SKM-1 treated with dmso at 0.1 percent for 144 hours (cell line): ENCODE measurements at regions not wholly inside any gene's neighbourhood (a gene's known extent, or its start where the extent isn't known, plus 50 kb on each side); places are given as distances from the start of the nearest gene placed in this dataset.
"Not testable (repeated sequence)": the region's sequence is repeated elsewhere in the genome, so short reads cannot be mapped to it uniquely, and the experiment has no call there.

ENCODE experiments used
- DNase-seq: peaks from one replicate; lab custom pipeline; 2025; ENCODE audit not compliant: unreplicated experiment; lab: John Stamatoyannopoulos, UW

DNA sequence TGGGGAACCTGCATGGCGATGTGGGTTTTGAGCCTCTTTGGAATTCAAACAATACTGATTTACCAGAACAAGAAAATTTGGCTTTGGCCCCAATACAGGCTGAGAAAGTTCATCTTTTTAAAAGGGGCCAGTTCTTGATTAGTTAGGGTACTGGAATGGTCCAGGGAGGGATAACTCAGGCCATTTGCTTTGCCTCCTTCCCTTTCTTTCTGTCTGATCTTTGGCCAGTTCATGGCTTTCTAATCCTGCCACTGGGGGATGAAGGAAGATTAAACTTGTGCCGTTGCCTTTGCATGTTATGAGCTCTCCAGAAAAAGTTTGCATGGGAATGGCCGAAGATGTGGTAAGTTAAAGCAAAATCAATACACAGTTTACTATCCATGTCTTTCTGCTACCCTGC, 78.4 kb downstream of the ADAMTS15 start:
- DNase-seq, result no peak

DNA sequence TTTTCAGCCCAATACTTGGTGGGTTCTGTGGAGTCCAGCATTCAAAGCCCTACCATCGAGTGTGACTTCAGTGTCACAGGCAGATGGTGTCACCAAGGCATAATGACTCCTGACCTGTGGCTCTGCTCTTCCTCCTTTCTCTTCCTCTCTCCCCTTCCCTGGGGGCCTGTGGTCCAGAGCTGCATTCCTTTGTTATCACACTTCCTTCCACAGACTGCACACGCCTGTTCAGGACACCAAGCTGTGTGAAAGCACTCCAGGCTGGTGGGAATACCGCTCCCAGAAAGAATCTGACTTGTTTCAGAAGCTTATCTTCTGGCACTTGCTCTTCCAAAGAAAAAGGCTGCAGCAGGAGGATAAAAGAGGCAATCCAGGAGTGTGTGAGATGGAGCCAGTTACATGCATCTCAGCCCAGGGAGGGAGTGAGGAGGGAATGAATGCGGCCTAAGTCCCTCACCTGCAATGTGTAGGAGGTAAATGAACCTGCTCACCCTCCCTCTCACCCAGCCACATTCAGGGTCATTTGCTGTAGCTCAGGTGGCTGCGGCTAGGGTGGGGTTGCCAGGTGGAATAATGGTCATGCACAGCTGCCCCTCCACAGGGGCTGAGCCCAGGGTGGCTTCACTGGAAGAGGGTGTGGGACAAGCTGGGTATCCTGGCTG, 79.3 kb downstream of the ADAMTS15 start:
- DNase-seq, result peak; percentile 39

DNA sequence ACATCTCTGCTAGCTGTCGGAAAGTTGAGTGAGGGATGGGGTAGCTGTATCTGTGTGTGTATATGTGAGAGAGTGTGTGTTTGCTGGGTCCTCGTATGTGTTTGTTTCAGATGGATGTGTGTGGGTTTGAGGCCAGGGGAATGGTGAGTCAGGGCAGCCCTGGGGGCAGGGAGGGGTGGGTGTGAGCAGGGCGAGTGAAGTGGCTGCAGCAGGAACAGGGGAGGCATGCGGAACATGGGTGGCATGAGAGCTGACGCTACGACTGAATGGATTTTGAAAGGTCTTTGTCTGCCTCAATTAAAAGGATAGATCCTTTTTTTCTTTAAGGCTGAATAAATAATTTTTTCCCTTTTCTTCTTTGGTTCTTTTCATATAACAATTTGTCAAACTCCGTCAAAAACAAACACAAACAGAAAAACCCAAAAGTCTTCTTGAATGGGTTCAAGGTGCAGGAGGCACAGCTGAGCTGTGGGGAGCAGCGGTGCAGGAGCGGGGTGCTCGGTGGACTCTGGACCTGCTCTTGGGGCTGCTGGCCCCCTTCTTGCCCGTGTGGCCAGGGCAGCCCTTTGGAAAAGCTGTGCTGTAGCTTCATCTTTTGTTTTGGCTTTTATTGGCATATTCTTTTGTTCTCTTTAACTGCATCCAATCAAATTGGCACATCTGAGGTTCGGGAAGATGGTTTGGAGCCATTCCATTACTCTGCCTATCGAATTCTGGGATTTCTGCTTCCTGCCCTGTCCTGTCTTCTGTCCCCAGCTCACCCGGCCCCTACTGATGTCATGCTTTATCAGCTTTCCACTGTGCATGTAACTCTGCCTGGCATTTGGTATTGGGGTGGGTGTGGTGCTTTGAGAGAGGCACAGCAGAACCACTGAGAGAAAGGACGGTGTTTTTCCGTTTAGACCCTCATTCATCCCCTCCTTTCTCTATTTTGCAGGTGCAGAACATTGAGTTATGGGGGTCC, 80.1 kb downstream of the ADAMTS15 start:
- DNase-seq, result no peak

DNA sequence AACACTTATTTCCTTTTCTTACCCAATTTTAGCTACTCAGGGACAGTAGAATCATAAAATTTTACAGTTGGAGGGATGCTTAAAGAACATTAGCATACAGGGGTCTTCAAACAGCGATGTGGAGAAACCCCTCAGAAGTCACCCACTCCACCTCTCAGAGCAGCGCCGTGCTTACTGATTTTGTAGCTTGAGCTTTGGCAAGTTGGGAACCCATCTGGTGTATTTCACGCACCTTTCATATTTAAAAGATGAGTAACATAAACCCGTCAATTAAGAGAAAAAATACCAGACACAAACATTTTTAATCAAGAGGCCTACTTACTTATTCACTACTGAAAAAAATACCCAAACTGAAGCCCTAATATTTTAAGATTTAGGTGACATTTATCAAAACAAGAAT, 80.9 kb downstream of the ADAMTS15 start:
- DNase-seq, result no peak

DNA sequence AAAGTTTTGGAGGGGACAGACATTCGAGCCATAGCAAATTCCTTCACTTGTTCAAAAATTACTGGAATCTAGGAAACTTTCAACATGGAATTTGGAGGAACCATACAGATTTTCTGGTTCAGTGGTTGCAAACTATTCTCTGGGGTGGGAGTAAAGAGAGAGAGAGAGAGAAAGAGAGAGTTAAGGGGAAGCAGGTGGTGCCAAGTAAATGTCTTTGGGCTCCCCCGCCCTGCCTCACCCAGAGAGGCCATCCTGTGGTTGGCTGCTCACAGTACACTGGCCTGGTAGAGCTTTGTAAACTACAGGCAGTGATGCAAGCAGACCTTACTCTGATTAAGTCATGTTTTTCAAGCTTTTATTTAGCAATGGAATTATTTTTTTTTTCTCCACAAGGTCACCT, 82.6 kb downstream of the ADAMTS15 start:
- DNase-seq, result no peak

DNA sequence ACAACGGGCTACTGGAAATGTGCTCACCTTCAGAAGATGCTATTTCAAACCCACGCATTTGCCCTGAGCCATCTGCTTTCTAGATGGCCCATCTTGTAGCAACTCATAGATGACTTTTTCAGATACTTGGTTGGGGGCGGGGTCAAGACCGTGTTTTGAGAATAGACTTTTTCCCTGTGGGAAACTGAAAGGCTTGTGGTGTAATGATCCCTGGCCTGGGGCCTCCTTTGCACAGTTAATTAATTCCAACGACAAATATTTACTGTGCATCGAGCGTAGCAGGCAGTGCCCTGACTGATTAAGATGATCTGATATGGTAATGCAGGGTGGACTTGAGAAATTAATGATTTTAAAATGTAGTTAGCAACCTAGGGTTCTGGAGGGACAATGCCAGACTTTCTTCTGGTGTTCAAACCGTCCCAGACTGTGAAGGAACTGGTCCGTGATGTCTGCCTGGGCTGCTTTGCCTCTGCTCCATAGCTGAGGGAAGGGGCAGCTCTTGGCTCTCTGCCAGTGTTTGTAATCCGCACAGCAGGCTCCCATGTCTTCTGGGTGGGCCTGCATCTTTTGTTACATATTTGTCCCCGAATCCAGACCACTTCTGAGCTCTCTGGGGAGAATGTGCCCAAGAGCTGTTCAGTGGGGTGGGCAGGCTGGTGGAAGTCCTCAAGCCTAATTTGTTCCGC, 84.8 kb downstream of the ADAMTS15 start:
- DNase-seq, result no peak

DNA sequence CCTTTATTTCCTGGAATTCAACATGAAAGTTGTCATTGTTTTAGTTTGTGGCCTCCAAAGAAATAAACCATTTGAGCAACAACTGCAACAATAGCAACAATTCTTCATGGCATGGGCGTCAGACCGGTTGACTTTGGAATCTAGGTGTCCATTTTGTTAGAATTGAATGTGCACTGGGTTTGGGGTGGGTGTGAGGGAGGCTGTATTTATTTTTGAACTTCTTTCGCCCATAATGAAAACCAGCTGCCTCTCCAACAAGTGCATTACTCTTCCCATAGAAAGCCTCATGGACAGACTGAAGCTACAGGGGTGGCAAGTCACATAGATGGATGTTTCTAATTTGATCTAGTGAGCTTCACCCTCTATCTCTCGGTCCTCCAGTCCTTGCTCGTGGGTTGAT, 85.4 kb downstream of the ADAMTS15 start:
- no peak for DNase-seq

DNA sequence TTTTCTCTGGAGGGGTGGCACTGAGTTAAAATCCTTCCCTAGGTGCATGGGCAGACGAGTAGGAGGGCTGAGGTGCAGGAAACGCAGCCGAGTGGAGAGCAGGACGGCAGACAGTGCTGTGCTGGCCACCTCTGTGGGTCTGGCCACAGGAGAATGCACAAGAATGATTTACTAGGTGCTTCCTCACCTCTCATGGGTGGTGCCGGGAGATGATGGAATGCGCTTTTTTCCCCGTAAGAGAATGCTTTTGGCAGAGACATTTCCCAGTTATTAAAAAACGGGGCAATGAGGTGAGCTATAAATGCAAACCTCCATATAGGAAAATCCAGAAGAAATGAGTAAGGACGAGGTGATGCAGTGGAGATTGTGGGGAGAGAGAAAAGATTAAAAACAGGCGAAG, 86.1 kb downstream of the ADAMTS15 start:
- DNase-seq, result no peak

DNA sequence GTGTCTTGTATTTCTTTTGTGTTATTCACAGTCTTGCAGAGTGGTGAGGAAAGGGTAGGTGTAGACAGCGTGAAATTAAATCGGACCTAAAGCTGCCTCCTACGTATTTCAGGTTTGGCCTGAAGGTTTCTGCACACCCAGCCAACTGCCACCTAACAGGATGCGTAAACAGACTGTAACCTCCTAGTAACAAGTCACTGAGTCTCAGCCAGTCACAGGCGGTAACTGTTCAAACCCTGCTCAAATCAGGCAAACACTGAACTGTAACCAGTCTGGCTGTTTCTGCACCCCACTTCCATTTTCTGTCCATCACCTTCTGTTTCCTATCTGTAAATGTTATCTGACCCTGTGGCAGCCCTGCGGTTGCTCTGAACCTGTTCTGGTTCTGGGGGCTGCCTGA, 87.1 kb downstream of the ADAMTS15 start:
- DNase-seq, result no peak

DNA sequence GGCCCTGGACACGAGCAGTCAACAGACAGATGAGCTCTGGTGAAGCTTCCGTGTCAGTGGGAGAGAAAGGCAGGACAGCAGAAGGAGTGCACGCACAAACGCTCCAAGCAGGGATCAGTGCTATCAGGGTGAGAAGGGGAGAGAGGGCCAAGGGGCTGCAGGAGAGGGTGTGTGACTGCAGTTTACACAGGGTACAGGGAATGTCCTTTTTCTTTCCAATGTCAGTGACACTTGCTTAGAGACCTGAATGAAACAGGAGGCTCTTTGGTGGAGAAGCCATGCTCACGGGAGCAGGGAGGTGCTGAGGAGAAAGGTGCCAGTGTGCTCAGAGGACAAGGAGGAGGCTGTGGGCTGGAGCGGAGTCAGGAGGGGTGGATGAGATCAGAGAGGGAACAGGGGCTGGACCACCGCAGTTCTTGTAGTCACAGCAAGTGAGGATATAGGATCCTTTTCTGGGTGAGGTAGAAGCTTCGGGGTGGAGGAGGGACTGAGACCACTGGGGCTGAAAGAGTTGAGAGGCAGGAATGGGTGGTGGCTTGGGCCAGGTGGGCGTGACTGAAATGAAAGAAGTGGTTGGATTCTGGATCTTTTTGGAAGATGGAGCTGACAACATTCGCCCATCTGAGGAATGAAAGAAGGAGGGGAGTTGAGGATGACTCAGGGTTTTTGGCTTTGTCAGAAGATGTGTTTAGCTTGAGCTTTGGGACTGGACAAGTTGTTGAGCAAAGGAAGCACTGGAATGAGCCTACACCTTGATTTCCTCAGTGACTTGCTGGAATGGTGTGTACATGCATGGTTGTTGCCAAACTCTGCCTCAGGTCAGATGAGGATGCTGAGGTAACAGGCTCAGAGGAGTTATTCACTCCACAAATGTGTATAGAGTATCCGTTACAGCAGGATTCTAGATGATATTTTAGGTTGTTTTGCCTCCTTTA, 87.9 kb downstream of the ADAMTS15 start:
- DNase-seq, result no peak

DNA sequence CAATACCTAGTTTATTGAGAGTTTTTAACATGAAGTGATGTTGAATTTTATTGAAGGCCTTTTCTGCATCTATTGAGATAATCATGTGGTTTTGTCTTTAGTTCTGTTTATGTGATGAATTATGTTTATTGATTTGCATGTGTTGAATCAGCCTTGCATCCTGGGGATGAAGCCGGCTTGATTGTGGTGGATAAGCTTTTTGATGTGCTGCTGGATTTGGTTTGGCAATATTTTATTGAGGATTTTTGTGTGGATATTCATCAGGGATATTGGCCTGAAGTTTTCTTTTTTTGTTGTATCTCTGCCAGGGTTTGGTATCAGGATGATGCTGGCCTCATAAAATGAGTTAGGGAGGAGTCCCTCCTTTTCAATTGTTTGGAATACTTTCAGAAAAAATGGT, 91.2 kb downstream of the ADAMTS15 start:
- not testable (repeated sequence) for DNase-seq

DNA sequence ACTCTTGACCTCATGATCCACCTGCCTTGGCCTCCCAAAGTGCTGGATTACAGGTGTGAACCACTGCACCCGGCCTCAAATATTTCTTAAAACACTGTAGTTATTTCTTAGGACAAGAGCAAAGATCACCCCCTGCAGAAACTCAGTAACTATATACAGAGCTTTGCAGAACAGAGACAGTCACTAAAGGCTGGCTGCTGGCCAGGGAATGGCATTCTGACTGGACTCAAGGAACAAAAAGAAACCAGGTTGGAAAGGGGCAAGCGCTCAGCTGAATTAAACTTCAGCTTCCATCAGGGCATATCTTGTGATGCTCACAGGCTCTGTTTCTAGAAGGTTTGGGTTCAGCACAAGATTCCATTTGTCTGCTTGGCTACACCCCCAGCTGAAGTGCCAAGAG, 95.8 kb downstream of the ADAMTS15 start:
- no peak for DNase-seq

DNA sequence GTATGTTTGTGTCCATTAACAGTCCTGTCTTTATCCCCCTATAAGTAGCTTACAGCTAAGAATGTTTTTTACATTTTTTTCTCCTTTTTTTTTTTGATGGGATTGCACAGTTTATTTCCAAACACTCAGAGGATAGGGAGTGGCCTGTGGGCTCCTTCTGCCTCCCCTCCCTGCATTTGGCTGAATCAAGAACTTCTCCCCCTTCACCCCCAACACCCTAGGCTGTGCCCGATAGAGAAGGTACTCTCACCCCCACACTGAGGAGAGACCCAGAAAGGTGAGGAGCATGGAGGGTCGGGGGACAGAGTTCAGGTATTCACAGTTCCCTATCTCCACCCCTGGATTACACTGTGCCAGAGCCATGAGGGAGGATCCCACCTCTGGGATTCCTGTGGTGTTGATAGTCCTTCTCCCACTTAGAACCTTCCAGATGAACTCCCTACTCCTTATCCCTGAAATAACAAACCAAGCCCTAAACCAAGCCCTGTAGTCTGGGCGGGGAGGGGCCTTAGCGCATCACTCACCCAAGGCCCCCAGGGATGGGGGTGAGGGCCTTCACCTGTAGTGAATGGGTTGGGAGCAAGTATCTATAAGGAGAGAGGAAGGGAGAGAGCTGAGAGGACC, 97.1 kb downstream of the ADAMTS15 start:
- no peak for DNase-seq

DNA sequence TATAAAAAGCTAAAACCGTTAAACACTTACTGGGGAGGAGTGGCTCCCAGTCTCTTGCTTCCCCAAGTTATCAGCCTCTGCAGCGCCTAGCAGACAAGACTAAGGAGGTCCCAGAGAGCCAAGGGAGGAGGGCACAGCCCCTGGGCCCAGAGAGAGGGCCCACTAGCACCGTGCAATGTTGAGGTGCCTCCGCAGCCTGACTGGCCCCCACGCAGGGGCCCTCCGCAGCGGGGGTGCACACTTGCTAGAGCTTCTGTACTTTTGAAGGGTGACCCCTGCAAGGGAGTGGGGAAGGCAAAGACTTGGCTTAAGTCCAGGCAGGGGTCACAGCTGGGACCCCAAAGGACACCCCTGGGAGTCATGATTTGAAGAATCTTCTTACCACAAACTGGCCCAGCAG, 98.0 kb downstream of the ADAMTS15 start:
- no peak for DNase-seq

DNA sequence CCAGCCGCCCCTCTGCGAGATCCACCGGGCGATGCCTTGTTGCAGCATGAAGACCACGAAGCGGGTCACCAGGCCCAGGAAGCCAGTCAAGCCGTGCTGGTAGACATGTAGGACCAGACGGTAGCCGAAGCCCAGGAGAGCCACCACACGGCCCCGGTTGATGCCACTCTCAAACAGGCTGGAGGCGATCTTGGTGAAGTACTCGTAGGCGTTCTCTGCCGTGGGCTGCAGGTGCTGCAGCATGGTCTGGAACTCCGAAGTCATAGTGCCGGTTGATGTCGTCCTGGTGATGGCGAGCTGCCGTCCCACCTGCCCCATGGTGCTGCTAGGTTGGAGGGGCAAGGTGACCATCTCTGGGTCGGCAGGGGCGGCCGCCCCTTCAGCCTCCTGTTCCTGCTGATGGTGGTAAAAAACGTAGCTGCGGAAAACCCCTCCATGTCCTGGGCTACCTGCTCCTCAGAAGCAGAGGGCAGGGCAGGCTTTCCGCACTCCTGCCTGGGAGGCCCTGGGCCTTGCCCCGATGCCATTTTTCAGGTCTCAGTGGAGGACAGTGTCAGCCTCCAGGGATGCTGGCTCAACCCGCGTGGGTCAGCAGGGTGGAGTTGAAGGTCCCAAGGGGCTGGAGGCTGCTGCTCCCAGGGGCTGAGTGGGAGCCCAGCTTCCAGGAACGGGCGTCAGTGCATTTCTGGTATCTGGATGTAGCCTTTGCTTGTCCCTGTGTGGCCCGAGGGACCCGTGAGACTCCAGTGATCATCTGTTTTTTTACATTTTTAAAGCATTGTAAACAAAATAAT, 98.7 kb downstream of the ADAMTS15 start:
- DNase-seq, result no peak

DNA sequence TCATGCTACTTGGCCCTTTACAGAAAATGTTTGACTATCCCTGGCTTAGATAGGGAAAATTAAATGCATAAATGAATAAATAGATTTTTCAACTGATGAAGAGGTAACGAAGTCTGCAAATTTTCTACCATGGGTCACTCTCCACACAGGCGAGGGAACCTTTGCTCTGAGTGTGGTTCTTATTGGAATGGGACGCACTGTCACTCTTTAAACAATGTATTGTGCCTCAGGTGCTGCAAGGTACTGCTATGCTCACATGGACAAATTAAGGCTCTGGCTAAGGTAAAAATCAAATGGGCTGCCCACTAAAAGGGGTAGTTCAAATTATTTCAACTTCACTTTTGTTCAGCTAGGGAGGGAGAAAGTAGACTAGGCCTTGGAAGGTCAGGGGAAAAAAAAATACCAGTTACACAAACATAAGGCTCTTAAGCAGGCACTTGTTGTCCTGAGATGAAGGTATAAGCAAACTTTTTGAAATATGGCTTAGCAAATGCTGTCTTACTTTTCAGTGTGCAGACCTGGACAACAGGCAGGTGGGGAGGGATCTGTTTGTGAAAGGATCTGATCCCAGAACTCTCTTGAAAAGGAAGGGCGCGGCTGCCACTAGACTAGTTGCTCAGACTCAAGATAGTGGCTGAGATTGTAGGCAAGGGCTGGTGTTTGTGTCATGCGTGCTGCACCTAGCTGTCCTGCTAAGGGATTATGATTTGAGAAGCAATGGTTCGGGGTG, 99.5 kb downstream of the ADAMTS15 start:
- no peak for DNase-seq

DNA sequence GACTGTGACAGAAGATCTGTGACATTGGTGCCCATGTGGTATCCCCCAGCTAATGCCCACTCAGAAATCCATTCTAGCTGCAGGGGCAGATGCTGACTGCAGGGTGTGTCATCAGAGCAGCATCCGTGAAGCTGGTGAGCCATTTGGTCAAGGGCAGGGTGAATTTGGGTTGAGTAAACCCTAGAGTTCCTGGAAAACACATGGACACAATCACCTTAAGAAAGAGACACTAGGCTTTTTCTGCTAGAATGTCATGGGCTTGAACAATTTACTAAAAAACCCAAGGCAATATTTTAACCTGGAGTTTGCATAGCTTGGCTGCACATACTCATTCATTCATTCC, 100.0 kb downstream of the ADAMTS15 start:
- DNase-seq, result no peak

DNA sequence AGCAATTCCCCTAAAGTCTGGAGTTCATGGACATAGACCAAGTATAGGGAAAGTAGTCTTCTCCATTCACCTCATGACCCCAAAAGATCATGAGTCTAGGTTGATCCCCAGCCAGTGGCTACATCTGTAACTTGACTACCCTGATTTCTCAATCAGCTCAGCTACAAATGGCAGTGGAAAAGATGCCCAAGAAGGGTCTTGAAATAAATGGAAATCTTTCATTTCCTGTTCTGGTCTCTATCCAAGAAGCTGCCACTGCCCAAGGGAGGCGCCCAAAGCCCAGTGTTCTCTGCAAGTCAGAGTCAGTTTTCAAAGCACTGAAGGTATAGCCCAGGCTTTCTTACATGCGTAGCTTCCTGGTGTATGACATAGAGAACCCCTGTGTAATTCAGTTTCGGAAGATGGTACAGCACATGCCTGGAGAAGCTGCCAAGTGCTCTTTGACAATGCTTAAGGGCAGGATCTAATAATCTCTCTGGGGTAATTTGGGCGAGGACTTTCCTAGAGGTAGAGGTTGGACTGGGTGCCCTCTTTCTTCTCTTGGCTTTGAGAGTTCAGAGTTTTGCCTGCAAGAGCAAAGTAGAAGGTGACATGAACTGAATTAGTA, 101.1 kb downstream of the ADAMTS15 start:
- no peak for DNase-seq

DNA sequence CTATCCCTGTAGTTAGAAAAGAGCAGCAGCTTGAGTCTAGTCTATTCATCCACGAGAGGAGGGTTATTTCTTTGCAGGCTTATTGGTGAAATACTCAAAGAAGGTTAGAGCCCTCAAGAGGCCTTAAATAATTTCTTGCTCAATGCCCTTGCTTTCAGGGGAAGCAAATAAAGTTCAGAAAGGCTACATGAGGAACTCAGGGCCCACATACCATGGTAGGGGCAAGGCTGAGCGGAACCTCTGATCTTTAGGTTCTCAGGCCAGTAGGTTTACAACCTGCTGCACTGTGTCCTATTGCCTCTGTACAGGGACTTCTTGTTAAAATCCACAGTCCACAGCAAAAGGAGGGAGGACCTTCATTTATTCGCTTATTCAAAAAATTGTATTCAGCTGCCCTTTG, 101.7 kb downstream of the ADAMTS15 start:
- no peak for DNase-seq
